Activated effector memory CD4-positive, alpha-beta T cell treated with Interleukin-2 at 50 U/mL for 16 hours (primary cell): ENCODE measurements at regions not wholly inside any gene's neighbourhood (a gene's known extent, or its start where the extent isn't known, plus 50 kb on each side); places are given as distances from the start of the nearest gene placed in this dataset.

Experiments used
- DNase-seq: peaks from one replicate; pipeline ENCODE4 v3.0.0-alpha.2; 2020

DNA sequence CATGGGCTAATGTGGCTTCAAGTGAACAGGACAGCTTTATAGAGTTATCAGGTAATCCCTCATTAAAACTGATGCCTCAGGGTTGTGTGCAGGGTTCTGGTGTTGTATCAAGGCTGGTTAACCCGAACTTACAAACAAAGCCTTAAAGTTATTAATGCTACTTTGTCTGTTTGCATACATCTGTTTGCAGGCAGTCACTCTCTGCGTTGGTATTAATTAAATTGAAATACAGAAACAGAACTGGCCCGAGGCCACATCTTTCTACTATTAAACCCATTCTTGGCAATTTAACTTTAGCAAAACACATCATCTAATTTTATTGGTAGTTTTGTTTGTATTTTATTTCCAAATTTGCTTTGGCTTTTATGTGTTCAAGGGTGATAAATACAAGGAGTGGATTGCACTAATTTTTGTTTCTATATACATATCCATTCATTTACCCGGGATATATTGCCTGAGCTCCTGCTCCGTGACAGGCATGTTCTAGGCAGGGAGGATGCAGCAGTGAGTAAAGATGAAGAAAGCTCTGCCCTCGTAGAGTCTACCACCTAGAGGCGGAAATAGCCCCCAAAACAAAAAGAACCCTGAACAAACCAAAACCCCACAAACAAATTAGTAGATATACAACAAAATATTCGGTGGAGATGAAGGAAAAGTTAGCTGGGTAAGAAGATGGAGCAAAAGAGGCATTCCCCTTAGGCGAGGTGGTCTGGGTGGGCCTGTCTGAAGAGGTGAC is 164.2 kb downstream of the MACROH2A1 start:
- no peak for DNase-seq

- no peak for DNase-seq
These were observed 164.8 kb downstream of the MACROH2A1 start for GRCh38 chr5:135234242-135234641.

DNA sequence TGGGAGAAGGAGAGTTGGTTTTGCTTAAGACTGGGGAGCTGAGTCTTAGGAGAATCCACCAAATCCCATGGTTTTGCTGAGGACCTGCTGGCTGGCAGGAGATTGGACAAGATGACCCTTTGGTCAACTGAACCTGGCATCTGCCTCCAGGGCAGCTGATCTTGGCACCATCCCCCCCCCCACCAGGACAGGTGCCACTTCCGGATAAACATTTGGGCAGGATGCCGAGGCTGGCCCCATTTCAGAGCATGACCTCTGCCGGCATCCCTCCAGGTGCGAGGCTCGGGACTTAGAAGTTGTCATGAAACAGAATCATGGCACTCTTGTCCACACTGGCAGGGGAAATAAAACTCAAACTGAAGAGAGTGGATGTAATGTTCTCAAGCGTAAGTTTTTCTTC is 165.6 kb downstream of the MACROH2A1 start:
- DNase-seq = no peak

DNA sequence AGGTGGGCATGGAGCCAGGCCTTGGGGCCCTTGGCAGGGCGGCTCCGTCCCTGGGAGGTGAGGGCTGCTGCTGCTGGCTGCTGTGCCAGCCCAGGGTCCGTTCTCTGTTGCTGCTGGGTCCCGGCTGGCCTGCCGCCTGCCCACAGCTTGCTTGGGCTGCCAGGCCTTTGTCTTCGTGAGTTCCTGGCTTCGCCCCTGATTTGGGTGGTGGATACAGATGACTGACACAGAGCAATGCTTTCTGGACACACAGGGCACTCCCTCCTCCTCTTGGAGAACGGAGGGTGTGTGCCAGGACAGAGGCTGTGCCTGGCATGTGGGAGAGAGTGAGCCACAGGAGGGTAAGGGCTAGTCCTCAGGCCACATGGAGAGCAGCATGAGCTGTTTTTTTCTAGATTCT is 166.1 kb downstream of the MACROH2A1 start:
- DNase-seq = no peak

DNA sequence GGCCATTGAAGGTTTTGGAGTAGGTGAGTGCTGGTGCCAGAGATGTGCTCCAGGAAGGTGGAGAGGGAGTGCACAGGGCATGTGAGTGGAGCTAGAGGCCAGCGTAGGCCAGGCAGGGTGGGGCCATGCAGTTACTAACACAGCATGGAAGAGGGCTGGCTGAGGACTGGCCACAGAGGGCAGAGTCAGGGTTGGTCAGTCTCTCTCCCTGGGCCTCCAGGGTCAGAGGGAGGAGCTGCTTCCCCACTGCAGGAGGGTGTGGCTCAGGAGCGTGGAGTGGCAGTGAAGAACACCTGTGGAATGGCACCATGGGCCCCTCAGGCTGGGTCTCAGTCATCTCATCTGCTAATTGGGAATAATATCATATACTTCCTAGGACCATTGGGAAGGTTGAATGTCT is 167.7 kb downstream of the MACROH2A1 start:
- no peak for DNase-seq

- no peak for DNase-seq
These were observed 168.6 kb downstream of the MACROH2A1 start for GRCh38 chr5:135230251-135230925.

GRCh38 chr5:135229679-135230132 is 169.3 kb downstream of the MACROH2A1 start:
- no peak for DNase-seq

GRCh38 chr5:135229122-135229521 is 169.9 kb downstream of the MACROH2A1 start:
- no peak for DNase-seq

GRCh38 chr5:135228222-135228621 is 170.8 kb downstream of the MACROH2A1 start:
- DNase-seq = no peak

- no peak for DNase-seq
These were observed 171.7 kb downstream of the MACROH2A1 start for GRCh38 chr5:135227064-135228022.

GRCh38 chr5:135225856-135226560 is 173.0 kb downstream of the MACROH2A1 start:
- DNase-seq = no peak

- no peak for DNase-seq
These were observed 175.0 kb downstream of the MACROH2A1 start for GRCh38 chr5:135223891-135224625.

GRCh38 chr5:135223404-135223803 is 175.6 kb downstream of the MACROH2A1 start:
- no peak for DNase-seq

- no peak for DNase-seq
These were observed 176.3 kb downstream of the MACROH2A1 start for GRCh38 chr5:135222771-135223170.

- no peak for DNase-seq
These were observed 176.8 kb downstream of the MACROH2A1 start for GRCh38 chr5:135222171-135222681.

DNA sequence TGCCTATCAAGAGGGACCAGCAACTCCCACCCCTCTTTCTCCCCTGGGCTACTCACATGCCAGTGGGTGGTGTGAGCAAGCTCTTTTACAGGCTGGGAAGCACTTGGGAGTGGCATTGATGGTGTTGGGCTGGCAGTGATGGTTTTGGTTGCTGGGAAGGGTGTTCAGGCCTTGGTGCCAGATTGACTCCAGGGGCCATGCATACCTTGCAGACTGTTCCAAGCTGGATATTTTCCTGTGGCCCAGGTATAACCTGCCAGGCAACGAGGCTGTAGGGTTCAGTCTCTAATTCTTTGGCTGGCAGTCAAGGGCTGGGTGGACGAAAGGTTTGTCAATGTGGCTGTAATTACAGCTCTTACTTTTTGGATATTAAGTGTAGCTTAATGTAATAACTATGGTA is 177.3 kb downstream of the MACROH2A1 start:
- DNase-seq = no peak

DNA sequence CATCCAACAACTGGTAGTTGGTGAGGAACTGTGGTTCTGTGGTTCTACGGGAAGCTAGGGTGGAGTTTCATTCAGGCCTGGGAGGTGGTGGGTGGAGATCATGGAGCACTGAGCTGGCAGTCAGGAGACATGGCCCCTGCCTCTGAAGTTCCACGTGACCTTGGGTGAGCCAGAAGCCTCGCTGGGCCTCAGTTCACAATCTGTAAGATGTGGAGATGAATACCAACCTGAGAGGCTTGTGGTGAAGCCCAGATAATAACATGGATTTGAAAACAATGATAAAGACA is 177.9 kb downstream of the MACROH2A1 start:
- no peak for DNase-seq

DNA sequence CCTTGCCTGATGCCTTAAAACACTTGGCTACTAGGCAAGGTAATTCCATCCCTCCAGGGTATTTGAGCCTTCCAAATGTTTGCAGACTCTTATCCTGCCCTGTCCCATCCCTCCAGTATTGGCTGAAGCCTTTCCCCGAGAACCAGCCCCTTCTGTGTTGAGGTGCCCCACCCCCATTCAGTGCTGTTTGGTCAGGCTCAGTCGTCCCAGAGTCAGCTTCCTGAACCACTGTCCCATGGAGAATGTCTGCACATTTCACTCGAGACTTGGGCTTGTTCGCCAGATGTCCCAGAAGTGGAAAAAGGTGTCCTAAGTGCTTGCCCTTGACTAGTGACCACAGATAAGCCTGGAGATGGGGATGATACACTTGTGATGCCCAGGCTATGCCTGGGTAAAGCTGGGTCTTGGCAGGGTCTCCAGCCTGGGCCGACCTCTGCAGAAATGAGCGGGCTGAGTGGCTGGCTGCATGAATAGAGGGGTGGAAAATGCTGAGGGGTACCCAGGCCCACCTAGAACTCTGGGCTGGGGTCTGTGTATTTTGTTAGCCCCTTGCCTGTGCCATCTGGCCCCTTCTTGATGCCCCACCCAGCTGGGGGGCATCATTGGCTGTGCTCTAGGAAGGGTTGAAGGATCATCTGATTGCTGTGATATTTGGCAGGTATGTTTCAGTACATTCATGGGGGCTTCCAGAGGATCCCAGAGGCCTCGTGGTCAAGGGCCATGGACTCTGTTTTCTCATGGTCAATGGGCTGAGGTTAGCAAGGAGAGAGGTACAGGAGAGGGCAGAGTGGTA is 178.4 kb downstream of the MACROH2A1 start:
- DNase-seq = no peak

DNA sequence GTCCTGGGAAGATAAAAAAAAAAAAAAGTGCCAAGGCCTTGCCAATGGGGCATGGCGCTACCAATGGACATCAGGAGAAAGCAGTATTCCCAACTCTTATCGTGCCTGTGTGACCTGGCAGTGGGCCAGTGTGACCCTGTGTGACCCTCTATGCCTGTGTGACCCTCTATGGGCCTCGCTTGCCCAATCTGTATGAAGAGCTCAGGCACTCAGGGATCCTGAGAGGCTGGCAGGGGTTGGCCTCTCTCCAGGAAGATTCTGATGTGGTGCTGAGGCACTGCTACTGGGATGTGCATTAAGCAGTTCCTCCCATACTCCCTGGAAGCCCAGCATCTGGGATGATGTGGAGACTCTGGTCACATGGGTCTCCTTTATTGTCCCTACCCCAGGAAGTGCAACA is 179.2 kb downstream of the MACROH2A1 start:
- DNase-seq = no peak

DNA sequence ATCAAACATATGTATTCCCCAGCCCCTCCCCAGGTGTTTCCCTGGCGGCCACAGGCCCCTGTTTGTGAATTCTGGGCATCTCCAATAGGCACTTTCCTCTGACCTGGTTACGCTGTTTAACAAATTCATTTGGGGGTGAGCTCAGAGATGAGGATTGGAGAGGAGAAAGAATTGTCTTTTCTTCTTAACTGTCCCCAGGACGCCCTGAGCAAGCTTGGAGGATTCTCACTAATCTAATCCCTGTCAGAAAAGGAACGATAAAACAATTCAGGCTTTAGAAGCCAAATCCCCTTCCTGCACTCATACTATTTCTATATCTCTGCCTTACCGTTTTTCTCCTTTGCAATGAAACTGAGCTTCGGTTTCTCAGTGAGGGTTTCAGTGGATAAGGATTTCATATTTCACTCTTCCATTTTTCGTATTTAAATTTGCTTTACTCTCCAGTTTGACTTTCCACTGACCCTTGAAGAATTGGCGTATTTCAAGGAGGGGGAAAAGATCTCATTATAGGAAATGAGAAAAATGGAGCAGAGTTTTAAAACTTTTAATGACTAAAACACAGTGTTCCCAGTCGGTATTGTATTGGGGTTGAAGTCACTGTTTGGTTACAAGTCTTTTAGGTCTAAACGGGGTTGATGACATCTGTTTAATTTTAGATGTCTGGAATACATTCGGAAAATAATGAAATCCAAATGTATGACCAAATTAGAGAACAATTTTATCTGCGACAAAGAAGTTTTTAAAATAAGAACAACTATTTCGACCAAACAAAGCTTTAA is 180.1 kb downstream of the MACROH2A1 start:
- DNase-seq = no peak

- DNase-seq = no peak
These were observed 180.6 kb downstream of the MACROH2A1 start for GRCh38 chr5:135218486-135218755.
